ENCODE measurements at regions not wholly inside any gene's neighbourhood (a gene's known extent, or its start where the extent isn't known, plus 50 kb on each side); places are given as distances from the start of the nearest gene placed in this dataset.

DNA sequence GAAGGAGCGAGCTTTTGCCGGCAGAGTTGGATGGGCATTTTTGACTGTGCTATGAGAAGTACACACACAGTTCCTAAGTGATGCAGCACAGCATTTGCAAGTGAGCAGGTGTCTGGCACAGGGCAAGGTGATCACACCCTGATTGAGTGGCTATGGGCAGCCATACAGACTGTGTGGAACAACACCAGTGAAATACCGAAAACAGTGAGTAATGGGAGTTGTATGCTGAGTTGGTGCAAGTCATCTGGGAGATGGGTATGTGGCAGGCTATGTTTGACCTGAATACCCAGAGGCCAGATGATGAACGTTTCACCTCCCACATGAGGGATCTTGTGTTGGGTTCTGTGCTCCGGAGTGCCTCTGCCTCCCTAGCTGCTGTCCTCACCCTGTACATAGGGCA is 53.5 kb upstream of the TIPARP start:
- no TSS peak for BruUV-seq (replicated peaks)
- Histone ChIP-seq H4K20me1 (ENCODE audit: insufficient read depth) (no peaks in the 10 kb centered on the region), H3K36me3 (ENCODE audit: control insufficient read depth in 1 of 2, insufficient read depth in 2 of 2, low read length in 2 of 2) (no peaks in the 10 kb centered on the region), H3K9me3 (ENCODE audit: control insufficient read depth in 1 of 2, insufficient read depth in 1 of 2, low read depth in 1 of 2, low read length in 2 of 2) (no peaks in the 10 kb centered on the region), H3K4me2 (ENCODE audit: low read length) (no peak overlapping the region), H3K9ac (ENCODE audit: low read length) (no peak overlapping the region), H2AFZ (ENCODE audit: low read depth, low read length, poor library complexity, severe bottlenecking) (no peak overlapping the region), H3K79me2 (ENCODE audit: insufficient read depth, low read length) (no peaks in the 10 kb centered on the region), H3K27me3 (ENCODE audit: insufficient read depth, low read length) (no peaks in the 10 kb centered on the region), H3K4me1 (ENCODE audit: control insufficient read depth in 1 of 2, insufficient read depth in 2 of 2, low read length in 2 of 2) (peaks cover under 1 to 18% of the 10 kb centered on the region in 2 experiments; a peak in 3 of 4 replicates), H3K9me2 (ENCODE audit: insufficient read depth) (no peaks in the 10 kb centered on the region), H3K27ac (ENCODE audit: low read depth, low read length) (no peak overlapping the region), H3K4me3 (replicated peaks in 1 of 2; ENCODE audit: low read depth in 1 of 2, low read length in 2 of 2) (no peak overlapping the region)
- intact Hi-C loops (cut with micrococcal nuclease) = no loop called here
- ChIA-PET RAD21 (ENCODE audit: low non-redundant PET in 1 of 2, low total read pairs in 2 of 2, uncharacterized antibody in 2 of 2, unreplicated experiment in 2 of 2) (no interaction called here), CTCF (no interaction called here), POLR2A (no interaction called here)
- TF ChIP-seq SP1 (IDR thresholded peaks at IDR 0.05; ENCODE audit: low read depth) (no peak), EZH2 (IDR thresholded peaks at IDR 0.05) (no peak), POLR2AphosphoS5 (IDR thresholded peaks at IDR 0.05; ENCODE audit: low read depth, low read length) (no peak), YY1 (IDR thresholded peaks at IDR 0.05; ENCODE audit: extremely low read depth, insufficient replicate concordance, low read depth, low read length) (no peak), POLR2A (IDR thresholded peaks at IDR 0.05; ENCODE audit: borderline replicate concordance, extremely low read depth, insufficient read depth, insufficient read length) (no peak), JUND (IDR thresholded peaks at IDR 0.05) (no peak), EZH2phosphoT487 (IDR thresholded peaks at IDR 0.05; ENCODE audit: borderline replicate concordance) (no peak)
- TF ChIP-seq, protein P1, sequence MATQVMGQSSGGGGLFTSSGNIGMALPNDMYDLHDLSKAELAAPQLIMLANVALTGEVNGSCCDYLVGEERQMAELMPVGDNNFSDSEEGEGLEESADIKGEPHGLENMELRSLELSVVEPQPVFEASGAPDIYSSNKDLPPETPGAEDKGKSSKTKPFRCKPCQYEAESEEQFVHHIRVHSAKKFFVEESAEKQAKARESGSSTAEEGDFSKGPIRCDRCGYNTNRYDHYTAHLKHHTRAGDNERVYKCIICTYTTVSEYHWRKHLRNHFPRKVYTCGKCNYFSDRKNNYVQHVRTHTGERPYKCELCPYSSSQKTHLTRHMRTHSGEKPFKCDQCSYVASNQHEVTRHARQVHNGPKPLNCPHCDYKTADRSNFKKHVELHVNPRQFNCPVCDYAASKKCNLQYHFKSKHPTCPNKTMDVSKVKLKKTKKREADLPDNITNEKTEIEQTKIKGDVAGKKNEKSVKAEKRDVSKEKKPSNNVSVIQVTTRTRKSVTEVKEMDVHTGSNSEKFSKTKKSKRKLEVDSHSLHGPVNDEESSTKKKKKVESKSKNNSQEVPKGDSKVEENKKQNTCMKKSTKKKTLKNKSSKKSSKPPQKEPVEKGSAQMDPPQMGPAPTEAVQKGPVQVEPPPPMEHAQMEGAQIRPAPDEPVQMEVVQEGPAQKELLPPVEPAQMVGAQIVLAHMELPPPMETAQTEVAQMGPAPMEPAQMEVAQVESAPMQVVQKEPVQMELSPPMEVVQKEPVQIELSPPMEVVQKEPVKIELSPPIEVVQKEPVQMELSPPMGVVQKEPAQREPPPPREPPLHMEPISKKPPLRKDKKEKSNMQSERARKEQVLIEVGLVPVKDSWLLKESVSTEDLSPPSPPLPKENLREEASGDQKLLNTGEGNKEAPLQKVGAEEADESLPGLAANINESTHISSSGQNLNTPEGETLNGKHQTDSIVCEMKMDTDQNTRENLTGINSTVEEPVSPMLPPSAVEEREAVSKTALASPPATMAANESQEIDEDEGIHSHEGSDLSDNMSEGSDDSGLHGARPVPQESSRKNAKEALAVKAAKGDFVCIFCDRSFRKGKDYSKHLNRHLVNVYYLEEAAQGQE (IDR thresholded peaks at IDR 0.05; ENCODE audit: low read depth) = no peak
- DNase-seq (ENCODE audit: low read depth, low spot score) (no peak), ATAC-seq (no peak)

Data from HCT116 (cell line).